ENCODE measurements at regions not wholly inside any gene's neighbourhood (a gene's known extent, or its start where the extent isn't known, plus 50 kb on each side); places are given as distances from the start of the nearest gene placed in this dataset.

DNA sequence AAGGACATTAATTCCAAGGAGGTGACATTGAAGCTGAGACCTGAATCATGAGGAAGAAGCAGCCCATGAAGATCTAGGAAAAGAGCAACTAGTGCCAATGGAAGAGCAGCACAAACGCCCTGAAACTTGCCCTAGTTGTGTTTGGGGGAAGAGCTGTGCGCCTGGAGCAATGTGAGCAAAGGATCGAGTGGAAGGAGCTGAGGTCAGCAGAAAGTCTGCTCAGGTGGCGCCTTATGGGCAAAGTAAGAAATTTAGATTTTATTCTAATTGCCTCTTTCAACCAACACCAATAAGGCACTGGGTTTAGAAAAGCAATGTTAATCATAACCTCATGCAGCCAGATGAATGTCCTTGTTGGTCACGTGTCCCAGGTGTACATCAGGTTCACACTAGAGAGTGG lies 226.0 kb upstream of the THSD7B start:
- TF ChIP-seq, protein P1, sequence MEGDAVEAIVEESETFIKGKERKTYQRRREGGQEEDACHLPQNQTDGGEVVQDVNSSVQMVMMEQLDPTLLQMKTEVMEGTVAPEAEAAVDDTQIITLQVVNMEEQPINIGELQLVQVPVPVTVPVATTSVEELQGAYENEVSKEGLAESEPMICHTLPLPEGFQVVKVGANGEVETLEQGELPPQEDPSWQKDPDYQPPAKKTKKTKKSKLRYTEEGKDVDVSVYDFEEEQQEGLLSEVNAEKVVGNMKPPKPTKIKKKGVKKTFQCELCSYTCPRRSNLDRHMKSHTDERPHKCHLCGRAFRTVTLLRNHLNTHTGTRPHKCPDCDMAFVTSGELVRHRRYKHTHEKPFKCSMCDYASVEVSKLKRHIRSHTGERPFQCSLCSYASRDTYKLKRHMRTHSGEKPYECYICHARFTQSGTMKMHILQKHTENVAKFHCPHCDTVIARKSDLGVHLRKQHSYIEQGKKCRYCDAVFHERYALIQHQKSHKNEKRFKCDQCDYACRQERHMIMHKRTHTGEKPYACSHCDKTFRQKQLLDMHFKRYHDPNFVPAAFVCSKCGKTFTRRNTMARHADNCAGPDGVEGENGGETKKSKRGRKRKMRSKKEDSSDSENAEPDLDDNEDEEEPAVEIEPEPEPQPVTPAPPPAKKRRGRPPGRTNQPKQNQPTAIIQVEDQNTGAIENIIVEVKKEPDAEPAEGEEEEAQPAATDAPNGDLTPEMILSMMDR (optimal IDR thresholded peaks at IDR 0.05 in 1 of 3, IDR thresholded peaks at IDR 0.05 in 1 of 3, conservative IDR thresholded peaks at IDR 0.05 in 1 of 3; ENCODE audit: extremely low read depth in 1 of 3, insufficient read depth in 2 of 3, low read length in 3 of 3), result no peak
- TF ChIP-seq EZH2 (IDR thresholded peaks at IDR 0.05; ENCODE audit: low read length), result no peak

All from keratinocyte (primary cell).